HG03108 (cell line): ENCODE measurements at regions not wholly inside any gene's neighbourhood (a gene's known extent, or its start where the extent isn't known, plus 50 kb on each side); places are given as distances from the start of the nearest gene placed in this dataset.
"Not testable (repeated sequence)": the region's sequence is repeated elsewhere in the genome, so short reads cannot be mapped to it uniquely, and the experiment has no call there.

Source experiments
- ATAC-seq: cut with Tn5 transposase; IDR thresholded peaks from one replicate; pipeline ENCODE4 v1.9.1; 2021; ENCODE audit warnings: moderate library complexity; ENCODE audit not compliant: unreplicated experiment

- no peak for ATAC-seq
Observed at GRCh38 chr10:84698989-84699388, 370.6 kb downstream of the CCSER2 start.

DNA sequence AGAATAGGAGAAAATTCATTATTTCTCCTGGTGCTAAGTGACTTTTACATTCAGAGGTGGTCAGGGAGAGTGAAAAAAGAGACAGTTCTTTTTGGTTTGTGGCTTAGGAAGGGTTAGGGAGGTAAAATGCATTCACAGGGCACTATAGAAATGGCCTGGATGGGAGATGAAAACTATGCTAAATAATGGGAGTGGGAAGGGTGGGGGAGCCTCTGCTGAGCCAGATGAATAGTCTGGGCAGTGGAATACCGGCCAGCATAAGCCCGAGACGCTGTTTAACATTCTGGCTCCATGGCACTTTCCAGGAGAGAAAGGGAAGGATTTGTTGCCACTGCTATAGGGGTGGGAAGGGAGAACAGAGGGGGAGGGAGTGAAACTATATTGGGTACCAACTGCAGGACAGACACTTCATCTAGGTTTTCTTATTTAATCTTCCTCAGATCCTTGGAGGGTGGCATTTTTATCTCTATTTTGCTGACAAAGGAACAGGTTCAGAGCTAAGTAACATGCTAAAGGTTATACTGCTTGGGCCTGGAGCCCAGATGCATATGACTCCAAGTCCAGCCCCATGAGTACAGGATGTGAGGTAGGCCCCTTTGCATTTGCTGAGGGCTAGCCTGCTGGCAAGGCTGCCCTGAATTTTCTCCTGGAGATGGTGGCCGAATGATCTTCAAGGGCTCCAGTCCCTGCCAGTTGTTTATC, 372.4 kb downstream of the CCSER2 start:
- no peak for ATAC-seq

- no peak for ATAC-seq
Observed at GRCh38 chr10:84701370-84701720, 373.0 kb downstream of the CCSER2 start.

DNA sequence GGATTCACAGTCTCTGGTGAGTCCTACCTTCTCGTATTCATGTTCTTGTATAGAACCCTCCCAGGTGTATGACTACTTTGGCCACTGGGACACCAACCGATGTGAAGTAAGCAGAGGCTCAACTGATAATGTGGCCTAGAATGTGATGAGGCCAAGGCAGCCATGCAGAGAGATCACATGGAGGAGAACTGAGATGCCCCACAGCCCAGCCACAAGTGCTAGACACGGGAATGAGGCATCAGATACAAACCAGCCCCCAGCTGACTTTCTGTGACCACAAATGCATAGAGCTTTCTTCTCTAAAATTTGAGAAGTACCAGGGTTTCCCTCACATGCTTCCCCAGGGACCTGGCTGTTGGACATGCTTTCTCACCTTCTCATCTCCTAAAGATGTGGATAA, 375.7 kb downstream of the CCSER2 start:
- no peak for ATAC-seq

DNA sequence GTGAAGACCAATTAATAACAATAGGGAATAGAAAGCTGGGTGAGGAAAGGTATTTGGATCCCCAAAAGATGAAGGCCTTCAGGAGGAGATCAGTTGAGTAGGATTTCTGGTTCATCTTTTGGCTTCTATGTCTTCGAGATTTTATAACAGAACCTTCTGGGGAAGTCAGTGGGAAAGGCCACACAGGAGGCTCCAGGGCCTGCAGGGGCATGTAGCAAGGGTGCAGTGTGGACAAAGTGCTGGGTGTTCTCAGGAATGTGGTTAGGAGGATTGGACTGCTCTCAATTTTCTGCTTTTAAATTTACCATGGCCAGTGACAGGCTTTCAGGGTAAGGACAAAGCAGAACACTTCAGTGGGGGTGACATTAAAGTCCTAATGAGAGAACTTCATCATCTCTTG, 378.0 kb downstream of the CCSER2 start:
- no peak for ATAC-seq

DNA sequence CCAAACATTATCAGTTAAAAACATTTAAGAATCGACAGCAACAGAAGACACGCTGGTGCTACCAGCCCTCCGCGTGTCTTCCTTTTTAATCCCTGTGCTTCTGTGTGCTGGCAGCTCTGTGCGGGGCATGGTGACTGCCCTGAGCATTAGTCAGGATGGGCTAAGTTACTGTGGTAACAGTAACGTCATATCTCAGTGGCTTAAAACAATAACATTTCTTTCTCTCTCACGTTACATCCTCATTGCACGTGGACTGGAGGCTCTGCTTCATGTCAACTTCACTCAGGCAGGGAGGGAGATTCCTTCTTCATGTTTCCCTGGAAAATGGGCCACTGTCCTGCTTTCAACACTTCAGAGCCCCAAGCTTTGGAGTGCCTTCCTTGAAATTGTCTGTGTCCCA, 378.5 kb downstream of the CCSER2 start:
- ATAC-seq, result no peak

- ATAC-seq, result no peak
Observed at GRCh38 chr10:84715911-84716310, 387.5 kb downstream of the CCSER2 start.

DNA sequence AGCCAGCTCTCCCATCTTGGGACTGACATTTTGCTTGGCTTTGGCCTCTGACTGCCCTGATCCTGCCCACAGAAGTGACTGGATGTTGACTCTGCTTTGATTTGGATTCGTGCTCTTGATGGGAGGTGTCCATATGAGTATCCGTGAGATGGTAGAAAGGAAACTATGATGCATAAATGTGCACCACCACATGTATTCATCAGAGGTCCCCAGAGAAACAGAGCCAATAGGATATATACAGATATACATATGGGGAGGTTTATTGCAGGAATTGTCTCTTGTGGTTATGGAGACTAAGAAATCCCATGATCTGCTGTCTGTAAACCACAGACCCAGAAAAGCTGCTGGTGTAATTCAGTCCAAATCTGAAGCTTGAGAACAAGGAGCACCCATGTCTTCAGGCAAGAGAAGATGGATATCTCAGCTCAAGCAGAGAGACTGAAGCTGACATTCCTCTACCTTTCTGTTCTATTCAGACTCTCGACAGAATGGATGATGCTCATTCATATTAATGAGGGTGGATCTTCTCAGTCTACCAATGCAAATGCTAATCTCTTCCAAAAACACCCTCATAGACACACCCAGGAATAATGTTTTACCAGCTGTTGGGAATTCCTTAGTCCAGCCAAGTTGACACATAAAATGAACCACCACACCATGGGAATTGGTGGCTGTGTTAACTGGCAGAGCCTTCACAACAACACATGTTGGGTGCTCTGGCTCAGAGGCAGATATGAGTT, 390.7 kb downstream of the CCSER2 start:
- ATAC-seq, result no peak

- no peak for ATAC-seq
Observed at GRCh38 chr10:84719687-84720086, 391.3 kb downstream of the CCSER2 start.

DNA sequence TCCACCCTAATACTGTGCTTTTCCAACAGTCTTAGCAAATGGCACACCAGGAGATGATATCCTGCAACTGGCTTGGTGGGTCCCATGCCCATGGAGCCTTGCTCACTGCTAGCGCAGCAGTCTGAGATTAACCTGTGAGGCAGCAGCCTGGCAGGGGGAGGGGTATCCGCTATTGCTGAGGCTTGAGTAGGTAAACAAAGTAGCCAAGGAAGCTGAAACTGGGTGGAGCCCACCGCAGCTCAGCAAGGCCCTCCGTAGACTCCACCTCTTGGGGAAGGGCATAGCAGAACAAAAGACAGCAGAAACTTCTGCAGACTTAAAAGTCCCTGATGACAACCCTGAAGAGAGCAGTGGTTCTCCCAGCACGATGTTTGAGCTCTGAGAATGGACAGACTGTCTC, 399.0 kb downstream of the CCSER2 start:
- no peak for ATAC-seq

GRCh38 chr10:84739126-84739525, 410.7 kb downstream of the CCSER2 start:
- ATAC-seq, result not testable (repeated sequence)

GRCh38 chr10:84739641-84740040, 411.3 kb downstream of the CCSER2 start:
- ATAC-seq, result no peak

- no peak for ATAC-seq
Observed at GRCh38 chr10:84743483-84743882, 415.1 kb downstream of the CCSER2 start.

- ATAC-seq, result no peak
Observed at GRCh38 chr10:84755311-84755710, 426.9 kb downstream of the CCSER2 start.

DNA sequence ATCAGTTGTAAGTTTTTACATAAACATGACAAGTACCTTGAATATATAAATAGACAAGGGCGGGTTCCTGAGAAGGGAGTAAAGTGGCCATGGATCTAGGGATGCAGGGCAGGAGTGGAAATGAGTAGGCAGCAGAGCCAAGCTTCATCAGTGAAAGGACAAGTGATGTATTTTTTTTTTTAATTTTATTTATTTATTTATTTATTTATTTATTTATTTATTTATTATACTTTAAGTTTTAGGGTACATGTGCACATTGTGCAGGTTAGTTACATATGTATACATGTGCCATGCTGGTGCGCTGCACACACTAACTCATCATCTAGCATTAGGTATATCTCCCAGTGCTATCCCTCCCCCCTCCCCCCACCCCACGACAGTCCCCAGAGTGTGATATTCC, 428.3 kb downstream of the CCSER2 start:
- not testable (repeated sequence) for ATAC-seq

GRCh38 chr10:84761994-84762614, 433.7 kb downstream of the CCSER2 start:
- not testable (repeated sequence) for ATAC-seq

DNA sequence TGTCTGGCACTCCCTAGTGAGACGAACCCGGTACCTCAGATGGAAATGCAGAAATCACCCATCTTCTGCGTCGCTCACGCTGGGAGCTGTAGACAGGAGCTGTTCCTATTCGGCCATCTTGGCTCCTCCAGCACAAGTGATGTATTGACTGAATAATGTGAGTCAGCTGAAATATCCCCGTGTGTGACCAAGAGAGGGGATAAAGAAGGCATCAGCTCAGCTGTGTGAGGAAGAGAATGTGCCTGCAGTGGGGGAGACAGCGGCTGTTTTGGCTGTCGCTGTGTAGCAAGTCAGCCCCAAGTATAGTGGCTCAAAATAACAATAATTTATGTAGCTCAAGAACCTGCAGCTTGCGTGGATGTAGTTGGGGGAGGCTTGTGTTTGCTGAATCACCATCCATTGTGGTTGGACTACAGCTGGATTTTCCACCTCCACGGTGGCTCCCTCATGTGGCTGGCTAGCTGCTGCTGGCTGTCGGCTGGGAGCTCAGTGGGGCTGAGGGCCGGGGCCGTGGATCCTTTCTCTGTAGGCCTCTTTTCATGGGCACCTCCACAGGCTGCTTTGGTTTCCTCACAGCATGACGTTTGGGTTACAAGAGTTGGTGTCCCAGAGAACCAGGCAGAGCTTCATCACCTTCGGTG, 434.5 kb downstream of the CCSER2 start:
- ATAC-seq, result no peak

- no peak for ATAC-seq
Observed at GRCh38 chr10:84763965-84764364, 435.6 kb downstream of the CCSER2 start.

GRCh38 chr10:84765086-84765485, 436.7 kb downstream of the CCSER2 start:
- no peak for ATAC-seq

GRCh38 chr10:84765656-84766055, 437.3 kb downstream of the CCSER2 start:
- no peak for ATAC-seq

- ATAC-seq, result no peak
Observed at GRCh38 chr10:84766923-84767322, 438.5 kb downstream of the CCSER2 start.

DNA sequence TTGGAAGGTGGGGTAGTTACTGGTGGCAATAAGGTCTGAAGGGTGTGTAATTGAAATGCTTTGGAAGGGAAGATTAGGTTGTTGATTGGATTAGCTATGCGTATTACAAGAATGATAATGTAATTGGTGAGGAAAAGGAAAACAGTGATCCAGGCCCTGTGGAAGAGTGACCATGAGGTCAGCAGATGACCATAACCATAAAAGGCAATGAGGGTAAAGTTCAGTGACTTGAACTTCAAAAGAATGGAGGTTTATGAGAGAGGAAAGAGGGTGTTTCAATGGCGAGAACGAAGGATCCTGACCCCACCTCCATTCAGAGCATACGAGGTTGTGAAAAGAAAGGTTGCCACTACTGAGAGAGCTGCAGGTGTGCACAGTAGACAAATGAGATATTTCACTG, 439.7 kb downstream of the CCSER2 start:
- no peak for ATAC-seq
